ENCODE measurements at regions not wholly inside any gene's neighbourhood (a gene's known extent, or its start where the extent isn't known, plus 50 kb on each side); places are given as distances from the start of the nearest gene placed in this dataset.

GRCh38 chr6:71589254-71589653 lies 297.1 kb upstream of the RIMS1 start:
- no peak for TF ChIP-seq CTCF (conservative IDR thresholded peaks at IDR 0.05)
- H3K4me1 Mint-ChIP-seq, result no peaks in the 10 kb centered on the region
- H3K9me3 Mint-ChIP-seq, result no peaks in the 10 kb centered on the region
- no peak overlapping the region for H3K27ac Mint-ChIP-seq (ENCODE audit: unreplicated experiment)
- no peak overlapping the region for H3K4me3 Mint-ChIP-seq
- no peaks in the 10 kb centered on the region for H3K36me3 Mint-ChIP-seq (ENCODE audit: low read depth)
- no peaks in the 10 kb centered on the region for H3K27me3 Mint-ChIP-seq (ENCODE audit: low read depth)
- DNase-seq (ENCODE audit: low read depth, low spot score), result no peak

GRCh38 chr6:71592643-71593042 lies 293.7 kb upstream of the RIMS1 start:
- H3K36me3 Mint-ChIP-seq (ENCODE audit: low read depth), result no peaks in the 10 kb centered on the region
- H3K4me1 Mint-ChIP-seq, result no peaks in the 10 kb centered on the region
- DNase-seq (ENCODE audit: low read depth, low spot score), result no peak
- no peaks in the 10 kb centered on the region for H3K9me3 Mint-ChIP-seq
- no peak overlapping the region for H3K4me3 Mint-ChIP-seq
- no peak for TF ChIP-seq CTCF (conservative IDR thresholded peaks at IDR 0.05)
- H3K27me3 Mint-ChIP-seq (ENCODE audit: low read depth), result no peaks in the 10 kb centered on the region
- no peak overlapping the region for H3K27ac Mint-ChIP-seq (ENCODE audit: unreplicated experiment)

GRCh38 chr6:71599359-71599758 lies 287.0 kb upstream of the RIMS1 start:
- Mint-ChIP-seq H3K9me3 (no peaks in the 10 kb centered on the region), H3K27ac (ENCODE audit: unreplicated experiment) (no peak overlapping the region), H3K36me3 (ENCODE audit: low read depth) (no peaks in the 10 kb centered on the region), H3K4me1 (peaks cover 8% of the 10 kb centered on the region), H3K27me3 (ENCODE audit: low read depth) (no peaks in the 10 kb centered on the region), H3K4me3 (no peak overlapping the region)
- DNase-seq (ENCODE audit: low read depth, low spot score), result no peak
- no peak for TF ChIP-seq CTCF (conservative IDR thresholded peaks at IDR 0.05)

GRCh38 chr6:71602385-71603007 lies 283.9 kb upstream of the RIMS1 start:
- no peaks in the 10 kb centered on the region for H3K27me3 Mint-ChIP-seq (ENCODE audit: low read depth)
- H3K9me3 Mint-ChIP-seq, result no peaks in the 10 kb centered on the region
- H3K4me1 Mint-ChIP-seq, result peaks cover 8% of the 10 kb centered on the region
- DNase-seq (ENCODE audit: low read depth, low spot score), result no peak
- no peak overlapping the region for H3K27ac Mint-ChIP-seq (ENCODE audit: unreplicated experiment)
- H3K4me3 Mint-ChIP-seq, result no peak overlapping the region
- no peaks in the 10 kb centered on the region for H3K36me3 Mint-ChIP-seq (ENCODE audit: low read depth)
- TF ChIP-seq CTCF (conservative IDR thresholded peaks at IDR 0.05), result no peak

GRCh38 chr6:71603021-71603420 lies 283.3 kb upstream of the RIMS1 start:
- TF ChIP-seq CTCF (conservative IDR thresholded peaks at IDR 0.05), result no peak
- peaks cover 8% of the 10 kb centered on the region for H3K4me1 Mint-ChIP-seq
- H3K27ac Mint-ChIP-seq (ENCODE audit: unreplicated experiment), result no peak overlapping the region
- no peak for DNase-seq (ENCODE audit: low read depth, low spot score)
- H3K9me3 Mint-ChIP-seq, result no peaks in the 10 kb centered on the region
- H3K27me3 Mint-ChIP-seq (ENCODE audit: low read depth), result no peaks in the 10 kb centered on the region
- H3K4me3 Mint-ChIP-seq, result no peak overlapping the region
- no peaks in the 10 kb centered on the region for H3K36me3 Mint-ChIP-seq (ENCODE audit: low read depth)

Measured in neural crest cell (in vitro differentiated cells).